Astrocyte of the spinal cord (primary cell): ENCODE measurements at regions not wholly inside any gene's neighbourhood (a gene's known extent, or its start where the extent isn't known, plus 50 kb on each side); places are given as distances from the start of the nearest gene placed in this dataset.

ENCODE experiments used
- DNase-seq: peaks from one replicate; pipeline ENCODE4 v3.0.0; 2011; ENCODE audit warnings: low read depth, low spot score
- H3K4me3 ChIP-seq: 2 replicates; pipeline ENCODE4 v1.5.1; 2011; ENCODE audit warnings: low read depth, mild to moderate bottlenecking, low read length, moderate library complexity
- CTCF ChIP-seq: IDR thresholded peaks from 2 replicates; pipeline ENCODE4 v1.5.1; 2012; ENCODE audit warnings: low read depth, mild to moderate bottlenecking, low read length, inconsistent platforms
- in situ Hi-C: cut with HindIII; loops from 2 replicates; pipeline ENCODE4 v1.10.0; 2017; ENCODE audit warnings: low sequenced_read_pairs

- no peak overlapping the region for H3K4me3 ChIP-seq
- DNase-seq: no peak
- in situ Hi-C loops: no loop called here
- TF ChIP-seq CTCF: no peak
Observed at GRCh38 chr3:105108823-105109222, 257.9 kb upstream of the ALCAM start.

GRCh38 chr3:105118905-105119304 lies 247.8 kb upstream of the ALCAM start:
- TF ChIP-seq CTCF: no peak
- in situ Hi-C loops: no loop called here
- DNase-seq: no peak
- H3K4me3 ChIP-seq: no peak overlapping the region

- no peak for TF ChIP-seq CTCF
- H3K4me3 ChIP-seq: no peak overlapping the region
- in situ Hi-C loops: no loop called here
- DNase-seq: no peak
Observed at GRCh38 chr3:105119801-105120340, 246.8 kb upstream of the ALCAM start.

GRCh38 chr3:105130911-105131310 lies 235.8 kb upstream of the ALCAM start:
- H3K4me3 ChIP-seq: no peak overlapping the region
- DNase-seq: no peak
- TF ChIP-seq CTCF: no peak
- in situ Hi-C loops: no loop called here

- no peak for DNase-seq
- H3K4me3 ChIP-seq: no peak overlapping the region
- TF ChIP-seq CTCF: no peak
- in situ Hi-C loops: no loop called here
Observed at GRCh38 chr3:105137911-105138310, 228.8 kb upstream of the ALCAM start.

GRCh38 chr3:105139881-105140560 lies 226.7 kb upstream of the ALCAM start:
- in situ Hi-C loops: no loop called here
- no peak for DNase-seq
- no peak for TF ChIP-seq CTCF
- H3K4me3 ChIP-seq: no peak overlapping the region
